ENCODE measurements at regions not wholly inside any gene's neighbourhood (a gene's known extent, or its start where the extent isn't known, plus 50 kb on each side); places are given as distances from the start of the nearest gene placed in this dataset.
A peak's percentile ranks its signal among the peaks of the same experiment; 100 is the strongest.

GRCh38 chr9:109574061-109574882 lies 76.2 kb upstream of the PTPN3 start:
- Histone ChIP-seq H2AFZ (ENCODE audit: low read depth, low read length, poor library complexity, severe bottlenecking) (no peak overlapping the region), H3K27me3 (ENCODE audit: insufficient read depth, low read length) (0 out of 2 replicates have a peak, but pooled peaks cover 5% of the 10 kb centered on the region), H3K36me3 (ENCODE audit: control insufficient read depth in 1 of 2, insufficient read depth in 2 of 2, low read length in 2 of 2) (no peaks in the 10 kb centered on the region), H3K27ac (ENCODE audit: low read depth, low read length) (no peak overlapping the region), H3K4me3 (replicated peaks in 1 of 2; ENCODE audit: low read depth in 1 of 2, low read length in 2 of 2) (no peak overlapping the region), H4K20me1 (ENCODE audit: insufficient read depth) (no peaks in the 10 kb centered on the region), H3K9me3 (ENCODE audit: control insufficient read depth in 1 of 2, insufficient read depth in 1 of 2, low read depth in 1 of 2, low read length in 2 of 2) (no peaks in the 10 kb centered on the region), H3K79me2 (ENCODE audit: insufficient read depth, low read length) (no peaks in the 10 kb centered on the region), H3K9ac (ENCODE audit: low read length) (no peak overlapping the region), H3K4me1 (ENCODE audit: control insufficient read depth in 1 of 2, insufficient read depth in 2 of 2, low read length in 2 of 2) (no peaks in the 10 kb centered on the region), H3K9me2 (ENCODE audit: insufficient read depth) (no peaks in the 10 kb centered on the region), H3K4me2 (ENCODE audit: low read length) (no peak overlapping the region)
- RAD21 ChIA-PET (ENCODE audit: low non-redundant PET in 1 of 2, low total read pairs in 2 of 2, uncharacterized antibody in 2 of 2, unreplicated experiment in 2 of 2) = interaction anchor here (0.5 to 1.2 kb wide), 4 partner anchors 244 to 604 kb away, joined by 3 to 4 read pairs (median 3); no protein-coding TSS in a partner anchor
- DNase-seq (ENCODE audit: low read depth, low spot score) = peak; percentile 38
- CTCF ChIA-PET = interaction anchor here (0.7 to 2.5 kb wide), 12 partner anchors 9 to 1049 kb away, joined by 3 to 29 read pairs (median 4); no protein-coding TSS in a partner anchor
- peak; percentile 92 for ATAC-seq
- BruUV-seq (replicated peaks) = no TSS peak
- POLR2A ChIA-PET = no interaction called here
- TF ChIP-seq JUND (IDR thresholded peaks at IDR 0.05) = no peak
- TF ChIP-seq CTCF (IDR thresholded peaks at IDR 0.05 in 2 of 3, conservative IDR thresholded peaks at IDR 0.05 in 1 of 3; ENCODE audit: borderline replicate concordance in 1 of 3, insufficient read depth in 1 of 3, low read depth in 2 of 3, low read length in 2 of 3) = peak; percentile 58 to 82 (median 72)
- no peak for TF ChIP-seq POLR2A (IDR thresholded peaks at IDR 0.05; ENCODE audit: borderline replicate concordance, extremely low read depth, insufficient read depth, insufficient read length)
- TF ChIP-seq EZH2phosphoT487 (IDR thresholded peaks at IDR 0.05; ENCODE audit: borderline replicate concordance) = no peak
- TF ChIP-seq TCF7L2 (IDR thresholded peaks at IDR 0.05; ENCODE audit: borderline replicate concordance, extremely low read depth, insufficient read depth, insufficient read length) = no peak
- no peak for TF ChIP-seq ELF1 (IDR thresholded peaks at IDR 0.05; ENCODE audit: borderline replicate concordance, low read depth)
- TF ChIP-seq RAD21 (IDR thresholded peaks at IDR 0.05; ENCODE audit: low read depth) = peak; percentile 84
- no peak for TF ChIP-seq MAX (IDR thresholded peaks at IDR 0.05)
- no peak for TF ChIP-seq ZBTB33 (IDR thresholded peaks at IDR 0.05; ENCODE audit: extremely low read depth, insufficient replicate concordance, low read length)
- TF ChIP-seq ATF3 (IDR thresholded peaks at IDR 0.05) = no peak
- no peak for TF ChIP-seq EGR1 (IDR thresholded peaks at IDR 0.05; ENCODE audit: low read depth)
- no peak for TF ChIP-seq SRF (IDR thresholded peaks at IDR 0.05; ENCODE audit: low read depth)
- no peak for TF ChIP-seq CBX3 (IDR thresholded peaks at IDR 0.05; ENCODE audit: low read depth)
- TF ChIP-seq REST (IDR thresholded peaks at IDR 0.05; ENCODE audit: low read depth) = no peak
- intact Hi-C loops (cut with micrococcal nuclease) = loop anchor here (1.0 to 10.0 kb wide), 5 partner anchors 79 to 578 kb away; no protein-coding TSS in a partner anchor

Measured in HCT116 (cell line).